Stomach (tissue), 4 donors: ENCODE measurements at regions not wholly inside any gene's neighbourhood (a gene's known extent, or its start where the extent isn't known, plus 50 kb on each side); places are given as distances from the start of the nearest gene placed in this dataset.
A peak's percentile ranks its signal among the peaks of the same experiment; 100 is the strongest.

ENCODE experiments used
- EP300 ChIP-seq: sonication (generic); formaldehyde crosslinking; IDR thresholded peaks from one replicate; pipeline ENCODE4 v1.6.1; 2017; ENCODE audit warnings: antibody characterized with exemption
- POLR2A ChIP-seq, 4 donors: fragments of 450-650 bp; IDR thresholded peaks; one replicate each; pipeline ENCODE4 v1.6.1; 2016; ENCODE audit warnings: antibody characterized with exemption in 4 of 4, control low read depth in 2 of 4, mild to moderate bottlenecking in 1 of 4, moderate library complexity in 1 of 4
- POLR2AphosphoS5 ChIP-seq, 3 donors: sonication (generic); formaldehyde crosslinking; IDR thresholded peaks; one replicate each; pipeline ENCODE4 v1.6.1; 2016; ENCODE audit warnings: antibody characterized with exemption in 3 of 3
- TF ChIP-seq, protein P1 (sequence below), 7 experiments: fragments of 450-650 bp in 4 of 7; fragments of 200-600 bp in 3 of 7; sonication (generic) in 3 of 7; IDR thresholded peaks; one replicate each; pipeline ENCODE4 v1.5.1; 2016 to 2019; ENCODE audit warnings: antibody characterized with exemption in 7 of 7, control low read depth in 2 of 7, mild to moderate bottlenecking in 1 of 7

DNA sequence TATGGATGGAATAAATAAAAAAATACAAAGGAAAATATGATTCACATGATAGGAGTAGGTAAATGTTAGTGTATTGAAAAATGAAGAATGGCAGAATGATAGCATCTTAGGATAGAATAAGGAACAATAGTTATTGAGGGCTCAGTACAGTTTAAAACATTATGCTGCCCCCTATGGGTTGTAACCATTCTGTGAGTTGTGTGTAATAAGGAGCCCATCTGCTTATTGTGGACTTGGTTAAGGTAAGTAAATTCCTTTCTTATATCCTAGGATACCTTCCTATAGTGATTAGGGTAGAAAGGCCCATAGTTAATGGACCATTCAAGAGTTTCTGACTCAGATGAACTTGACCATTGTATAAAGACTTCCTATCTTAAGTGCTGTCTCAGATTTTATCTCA is 195.8 kb downstream of the PDHA2 start:
- TF ChIP-seq, protein P1, sequence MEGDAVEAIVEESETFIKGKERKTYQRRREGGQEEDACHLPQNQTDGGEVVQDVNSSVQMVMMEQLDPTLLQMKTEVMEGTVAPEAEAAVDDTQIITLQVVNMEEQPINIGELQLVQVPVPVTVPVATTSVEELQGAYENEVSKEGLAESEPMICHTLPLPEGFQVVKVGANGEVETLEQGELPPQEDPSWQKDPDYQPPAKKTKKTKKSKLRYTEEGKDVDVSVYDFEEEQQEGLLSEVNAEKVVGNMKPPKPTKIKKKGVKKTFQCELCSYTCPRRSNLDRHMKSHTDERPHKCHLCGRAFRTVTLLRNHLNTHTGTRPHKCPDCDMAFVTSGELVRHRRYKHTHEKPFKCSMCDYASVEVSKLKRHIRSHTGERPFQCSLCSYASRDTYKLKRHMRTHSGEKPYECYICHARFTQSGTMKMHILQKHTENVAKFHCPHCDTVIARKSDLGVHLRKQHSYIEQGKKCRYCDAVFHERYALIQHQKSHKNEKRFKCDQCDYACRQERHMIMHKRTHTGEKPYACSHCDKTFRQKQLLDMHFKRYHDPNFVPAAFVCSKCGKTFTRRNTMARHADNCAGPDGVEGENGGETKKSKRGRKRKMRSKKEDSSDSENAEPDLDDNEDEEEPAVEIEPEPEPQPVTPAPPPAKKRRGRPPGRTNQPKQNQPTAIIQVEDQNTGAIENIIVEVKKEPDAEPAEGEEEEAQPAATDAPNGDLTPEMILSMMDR (IDR thresholded peaks at IDR 0.05) = peak in 3 of 7 experiments; percentile 5 to 17 (median 10)
- TF ChIP-seq POLR2AphosphoS5 (IDR thresholded peaks at IDR 0.05) = no peak
- no peak for TF ChIP-seq POLR2A (IDR thresholded peaks at IDR 0.05)
- TF ChIP-seq EP300 = no peak
